ENCODE measurements at regions not wholly inside any gene's neighbourhood (a gene's known extent, or its start where the extent isn't known, plus 50 kb on each side); places are given as distances from the start of the nearest gene placed in this dataset.

- TF ChIP-seq, protein P1, sequence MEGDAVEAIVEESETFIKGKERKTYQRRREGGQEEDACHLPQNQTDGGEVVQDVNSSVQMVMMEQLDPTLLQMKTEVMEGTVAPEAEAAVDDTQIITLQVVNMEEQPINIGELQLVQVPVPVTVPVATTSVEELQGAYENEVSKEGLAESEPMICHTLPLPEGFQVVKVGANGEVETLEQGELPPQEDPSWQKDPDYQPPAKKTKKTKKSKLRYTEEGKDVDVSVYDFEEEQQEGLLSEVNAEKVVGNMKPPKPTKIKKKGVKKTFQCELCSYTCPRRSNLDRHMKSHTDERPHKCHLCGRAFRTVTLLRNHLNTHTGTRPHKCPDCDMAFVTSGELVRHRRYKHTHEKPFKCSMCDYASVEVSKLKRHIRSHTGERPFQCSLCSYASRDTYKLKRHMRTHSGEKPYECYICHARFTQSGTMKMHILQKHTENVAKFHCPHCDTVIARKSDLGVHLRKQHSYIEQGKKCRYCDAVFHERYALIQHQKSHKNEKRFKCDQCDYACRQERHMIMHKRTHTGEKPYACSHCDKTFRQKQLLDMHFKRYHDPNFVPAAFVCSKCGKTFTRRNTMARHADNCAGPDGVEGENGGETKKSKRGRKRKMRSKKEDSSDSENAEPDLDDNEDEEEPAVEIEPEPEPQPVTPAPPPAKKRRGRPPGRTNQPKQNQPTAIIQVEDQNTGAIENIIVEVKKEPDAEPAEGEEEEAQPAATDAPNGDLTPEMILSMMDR (IDR thresholded peaks at IDR 0.05) = no peak
- TF ChIP-seq POLR2A (IDR thresholded peaks at IDR 0.05) = no peak
These were observed 2689.2 kb downstream of the PCDH9 start for GRCh38 chr13:64540976-64541375.
